ENCODE measurements at regions not wholly inside any gene's neighbourhood (a gene's known extent, or its start where the extent isn't known, plus 50 kb on each side); places are given as distances from the start of the nearest gene placed in this dataset.
"Not testable (repeated sequence)": the region's sequence is repeated elsewhere in the genome, so short reads cannot be mapped to it uniquely, and the experiment has no call there.

GRCh38 chr10:52945521-52945920 lies 172.9 kb upstream of the MBL2 start:
- TF ChIP-seq POLR2A (IDR thresholded peaks at IDR 0.05); CTCF (IDR thresholded peaks at IDR 0.05); POLR2AphosphoS5 (IDR thresholded peaks at IDR 0.05; ENCODE audit: insufficient read depth in 1 of 2, low read depth in 1 of 2): not testable (repeated sequence)
